PC-3 (cell line): ENCODE measurements at regions not wholly inside any gene's neighbourhood (a gene's known extent, or its start where the extent isn't known, plus 50 kb on each side); places are given as distances from the start of the nearest gene placed in this dataset.

ENCODE experiments used
- EZH2phosphoT487 ChIP-seq: fragments of 300-600 bp; sonication (generic); IDR thresholded peaks from 2 replicates; pipeline ENCODE4 v1.6.1; 2018; ENCODE audit warnings: mild to moderate bottlenecking, antibody characterized with exemption, low read length, borderline replicate concordance
- TF ChIP-seq, protein P1 (sequence below): fragments of 300-600 bp; sonication (generic); conservative IDR thresholded peaks from 2 replicates; pipeline ENCODE4 v1.5.1; 2017; ENCODE audit warnings: antibody characterized with exemption, low read depth, mild to moderate bottlenecking, low read length

GRCh38 chr15:53171571-53171970 lies 381.4 kb upstream of the ONECUT1 start:
- TF ChIP-seq EZH2phosphoT487: no peak
- TF ChIP-seq, protein P1, sequence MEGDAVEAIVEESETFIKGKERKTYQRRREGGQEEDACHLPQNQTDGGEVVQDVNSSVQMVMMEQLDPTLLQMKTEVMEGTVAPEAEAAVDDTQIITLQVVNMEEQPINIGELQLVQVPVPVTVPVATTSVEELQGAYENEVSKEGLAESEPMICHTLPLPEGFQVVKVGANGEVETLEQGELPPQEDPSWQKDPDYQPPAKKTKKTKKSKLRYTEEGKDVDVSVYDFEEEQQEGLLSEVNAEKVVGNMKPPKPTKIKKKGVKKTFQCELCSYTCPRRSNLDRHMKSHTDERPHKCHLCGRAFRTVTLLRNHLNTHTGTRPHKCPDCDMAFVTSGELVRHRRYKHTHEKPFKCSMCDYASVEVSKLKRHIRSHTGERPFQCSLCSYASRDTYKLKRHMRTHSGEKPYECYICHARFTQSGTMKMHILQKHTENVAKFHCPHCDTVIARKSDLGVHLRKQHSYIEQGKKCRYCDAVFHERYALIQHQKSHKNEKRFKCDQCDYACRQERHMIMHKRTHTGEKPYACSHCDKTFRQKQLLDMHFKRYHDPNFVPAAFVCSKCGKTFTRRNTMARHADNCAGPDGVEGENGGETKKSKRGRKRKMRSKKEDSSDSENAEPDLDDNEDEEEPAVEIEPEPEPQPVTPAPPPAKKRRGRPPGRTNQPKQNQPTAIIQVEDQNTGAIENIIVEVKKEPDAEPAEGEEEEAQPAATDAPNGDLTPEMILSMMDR: no peak
